Esophagus squamous epithelium (tissue), 4 donors: ENCODE measurements at regions not wholly inside any gene's neighbourhood (a gene's known extent, or its start where the extent isn't known, plus 50 kb on each side); places are given as distances from the start of the nearest gene placed in this dataset.

Source experiments
- POLR2A ChIP-seq, 4 donors: fragments of 450-650 bp; IDR thresholded peaks; one replicate each; pipeline ENCODE4 v1.6.1; 2017; ENCODE audit warnings: antibody characterized with exemption in 4 of 4, mild to moderate bottlenecking in 4 of 4, moderate library complexity in 3 of 4
- TF ChIP-seq, protein P1 (sequence below), 6 experiments: fragments of 450-650 bp in 4 of 6; fragments of 200-600 bp in 2 of 6; sonication (generic) in 2 of 6; IDR thresholded peaks; one replicate each; pipeline ENCODE4 v1.5.1; 2016 to 2019; ENCODE audit warnings: antibody characterized with exemption in 6 of 6, mild to moderate bottlenecking in 4 of 6, moderate library complexity in 4 of 6

- TF ChIP-seq, protein P1, sequence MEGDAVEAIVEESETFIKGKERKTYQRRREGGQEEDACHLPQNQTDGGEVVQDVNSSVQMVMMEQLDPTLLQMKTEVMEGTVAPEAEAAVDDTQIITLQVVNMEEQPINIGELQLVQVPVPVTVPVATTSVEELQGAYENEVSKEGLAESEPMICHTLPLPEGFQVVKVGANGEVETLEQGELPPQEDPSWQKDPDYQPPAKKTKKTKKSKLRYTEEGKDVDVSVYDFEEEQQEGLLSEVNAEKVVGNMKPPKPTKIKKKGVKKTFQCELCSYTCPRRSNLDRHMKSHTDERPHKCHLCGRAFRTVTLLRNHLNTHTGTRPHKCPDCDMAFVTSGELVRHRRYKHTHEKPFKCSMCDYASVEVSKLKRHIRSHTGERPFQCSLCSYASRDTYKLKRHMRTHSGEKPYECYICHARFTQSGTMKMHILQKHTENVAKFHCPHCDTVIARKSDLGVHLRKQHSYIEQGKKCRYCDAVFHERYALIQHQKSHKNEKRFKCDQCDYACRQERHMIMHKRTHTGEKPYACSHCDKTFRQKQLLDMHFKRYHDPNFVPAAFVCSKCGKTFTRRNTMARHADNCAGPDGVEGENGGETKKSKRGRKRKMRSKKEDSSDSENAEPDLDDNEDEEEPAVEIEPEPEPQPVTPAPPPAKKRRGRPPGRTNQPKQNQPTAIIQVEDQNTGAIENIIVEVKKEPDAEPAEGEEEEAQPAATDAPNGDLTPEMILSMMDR (IDR thresholded peaks at IDR 0.05): no peak
- TF ChIP-seq POLR2A (IDR thresholded peaks at IDR 0.05): no peak
These were observed 314.0 kb downstream of the AGTPBP1 start for GRCh38 chr9:85427772-85428171.
